Peyer's patch (tissue), 4 donors: ENCODE measurements at regions not wholly inside any gene's neighbourhood (a gene's known extent, or its start where the extent isn't known, plus 50 kb on each side); places are given as distances from the start of the nearest gene placed in this dataset.

Source experiments
- DNase-seq, 3 donors: peaks; one replicate each; pipeline ENCODE4 v3.0.0-alpha.2; 2017 to 2019
- H3K27ac ChIP-seq, 4 donors: fragments of 200-600 bp; sonication (generic); one replicate each; pipeline ENCODE4 v1.5.1; 2016 to 2019
- H3K27me3 ChIP-seq, 2 donors: fragments of 200-600 bp; sonication (generic); one replicate each; pipeline ENCODE4 v1.5.1; 2019
- H3K36me3 ChIP-seq, 3 donors: fragments of 200-600 bp; sonication (generic); one replicate each; pipeline ENCODE4 v1.5.1; 2016 to 2019
- H3K4me1 ChIP-seq, 4 donors: fragments of 200-600 bp; sonication (generic); one replicate each; pipeline ENCODE4 v1.5.1; 2016 to 2019
- H3K4me3 ChIP-seq, 4 donors: fragments of 200-600 bp; sonication (generic); 1 replicate in 3 of 4; 2 replicates in 1 of 4; pipeline ENCODE4 v1.5.1; 2016 to 2019; ENCODE audit warnings: mild to moderate bottlenecking in 1 of 4
- H3K9me3 ChIP-seq, 4 donors: fragments of 200-600 bp; sonication (generic); one replicate each; pipeline ENCODE4 v1.5.1; 2016 to 2019; ENCODE audit warnings: mild to moderate bottlenecking in 1 of 4
- CTCF ChIP-seq, 6 experiments: fragments of 450-650 bp in 4 of 6; fragments of 200-600 bp in 2 of 6; sonication (generic) in 1 of 6; IDR thresholded peaks; one replicate each; pipeline ENCODE4 v1.5.1; 2017 to 2019; ENCODE audit warnings: antibody characterized with exemption in 6 of 6, mild to moderate bottlenecking in 3 of 6, moderate library complexity in 1 of 6
- POLR2A ChIP-seq, 2 donors: fragments of 450-650 bp; IDR thresholded peaks; one replicate each; pipeline ENCODE4 v1.5.1; 2017; ENCODE audit warnings: antibody characterized with exemption in 2 of 2, mild to moderate bottlenecking in 2 of 2, moderate library complexity in 2 of 2

- H3K27me3 ChIP-seq: no peaks in the 10 kb centered on the region
- H3K9me3 ChIP-seq: no peaks in the 10 kb centered on the region
- DNase-seq: no peak
- no peaks in the 10 kb centered on the region for H3K4me1 ChIP-seq
- no peak overlapping the region for H3K4me3 ChIP-seq
- no peaks in the 10 kb centered on the region for H3K36me3 ChIP-seq
- H3K27ac ChIP-seq: no peak overlapping the region
- TF ChIP-seq CTCF (IDR thresholded peaks at IDR 0.05) (no peak), POLR2A (IDR thresholded peaks at IDR 0.05) (no peak)
These were observed 67.2 kb upstream of the TENM3 start for GRCh38 chr4:182175788-182176519.

GRCh38 chr4:182177166-182177565, 66.0 kb upstream of the TENM3 start:
- no peaks in the 10 kb centered on the region for H3K9me3 ChIP-seq
- no peak for TF ChIP-seq CTCF (IDR thresholded peaks at IDR 0.05)
- no peak for TF ChIP-seq POLR2A (IDR thresholded peaks at IDR 0.05)
- no peaks in the 10 kb centered on the region for H3K27me3 ChIP-seq

GRCh38 chr4:182179105-182179504, 64.1 kb upstream of the TENM3 start:
- Histone ChIP-seq H3K36me3 (no peaks in the 10 kb centered on the region), H3K27me3 (no peaks in the 10 kb centered on the region), H3K4me1 (no peaks in the 10 kb centered on the region), H3K27ac (no peak overlapping the region), H3K4me3 (no peak overlapping the region), H3K9me3 (no peaks in the 10 kb centered on the region)
- DNase-seq: no peak
- TF ChIP-seq POLR2A (IDR thresholded peaks at IDR 0.05) (no peak), CTCF (IDR thresholded peaks at IDR 0.05) (no peak)

More at GRCh38 chr4:182177166-182177565, 66.0 kb upstream of the TENM3 start:
- Histone ChIP-seq H3K27ac (no peak overlapping the region), H3K4me3 (no peak overlapping the region), H3K36me3 (no peaks in the 10 kb centered on the region), H3K4me1 (no peaks in the 10 kb centered on the region)
- no peak for DNase-seq

GRCh38 chr4:182179751-182180150, 63.5 kb upstream of the TENM3 start:
- Histone ChIP-seq H3K9me3 (no peaks in the 10 kb centered on the region), H3K4me3 (no peak overlapping the region), H3K36me3 (no peaks in the 10 kb centered on the region), H3K27me3 (no peaks in the 10 kb centered on the region), H3K4me1 (no peaks in the 10 kb centered on the region), H3K27ac (no peak overlapping the region)
- TF ChIP-seq POLR2A (IDR thresholded peaks at IDR 0.05) (no peak), CTCF (IDR thresholded peaks at IDR 0.05) (no peak)
- no peak for DNase-seq

- H3K36me3 ChIP-seq: no peaks in the 10 kb centered on the region
- H3K4me3 ChIP-seq: no peak overlapping the region
- no peak overlapping the region for H3K27ac ChIP-seq
- H3K4me1 ChIP-seq: no peaks in the 10 kb centered on the region
- H3K27me3 ChIP-seq: no peaks in the 10 kb centered on the region
- DNase-seq: no peak
- TF ChIP-seq POLR2A (IDR thresholded peaks at IDR 0.05): no peak
- TF ChIP-seq CTCF (IDR thresholded peaks at IDR 0.05): no peak
- no peaks in the 10 kb centered on the region for H3K9me3 ChIP-seq
These were observed 57.7 kb upstream of the TENM3 start for GRCh38 chr4:182185491-182185890.
